GM12864 (cell line): ENCODE measurements at regions not wholly inside any gene's neighbourhood (a gene's known extent, or its start where the extent isn't known, plus 50 kb on each side); places are given as distances from the start of the nearest gene placed in this dataset.

Experiments used
- DNase-seq: peaks from one replicate; pipeline ENCODE4 v3.0.0-alpha.2; 2011; ENCODE audit warnings: low read depth
- H3K4me3 ChIP-seq: 2 replicates; pipeline ENCODE4 v1.5.1; 2011; ENCODE audit warnings: mild to moderate bottlenecking, low read depth, low read length, control low read depth
- CTCF ChIP-seq: IDR thresholded peaks from 2 replicates; pipeline ENCODE4 v1.5.1; 2011; ENCODE audit warnings: low read depth, mild to moderate bottlenecking, moderate library complexity, low read length, control low read depth, inconsistent platforms; ENCODE audit errors: missing control alignments

- no peak for TF ChIP-seq CTCF
- H3K4me3 ChIP-seq: no peak overlapping the region
- no peak for DNase-seq
Measured at GRCh38 chr6:106895703-106896040, 78.9 kb downstream of the CD24 start.

GRCh38 chr6:106894978-106895702 lies 79.4 kb downstream of the CD24 start:
- H3K4me3 ChIP-seq: no peak overlapping the region
- no peak for DNase-seq
- TF ChIP-seq CTCF: no peak

GRCh38 chr6:106892186-106892585 lies 82.3 kb downstream of the CD24 start:
- DNase-seq: no peak
- no peak for TF ChIP-seq CTCF
- H3K4me3 ChIP-seq: no peak overlapping the region

GRCh38 chr6:106890447-106890846 lies 84.1 kb downstream of the CD24 start:
- H3K4me3 ChIP-seq: no peak overlapping the region
- TF ChIP-seq CTCF: no peak
- DNase-seq: no peak

GRCh38 chr6:106889692-106890091 lies 84.8 kb downstream of the CD24 start:
- no peak for TF ChIP-seq CTCF
- H3K4me3 ChIP-seq: no peak overlapping the region
- no peak for DNase-seq

- TF ChIP-seq CTCF: no peak
- H3K4me3 ChIP-seq: no peak overlapping the region
- no peak for DNase-seq
Measured at GRCh38 chr6:106886922-106887797, 87.4 kb downstream of the CD24 start.
